NCI-H774 (cell line): ENCODE measurements at regions not wholly inside any gene's neighbourhood (a gene's known extent, or its start where the extent isn't known, plus 50 kb on each side); places are given as distances from the start of the nearest gene placed in this dataset.

Source experiments
- DNase-seq: peaks from one replicate; lab custom pipeline; 2025; lab: John Stamatoyannopoulos, UW

- DNase-seq: no peak
Measured at GRCh38 chr17:14901376-14901775, 363.8 kb downstream of the PMP22 start.

- no peak for DNase-seq
Measured at GRCh38 chr17:14886200-14886739, 378.9 kb downstream of the PMP22 start.

- DNase-seq: no peak
Measured at GRCh38 chr17:14882131-14882530, 383.0 kb downstream of the PMP22 start.

- DNase-seq: no peak
Measured at GRCh38 chr17:14875557-14876412, 389.3 kb downstream of the PMP22 start.

- no peak for DNase-seq
Measured at GRCh38 chr17:14873996-14874395, 391.1 kb downstream of the PMP22 start.

- no peak for DNase-seq
Measured at GRCh38 chr17:14873540-14873939, 391.6 kb downstream of the PMP22 start.

GRCh38 chr17:14871921-14872320 is 393.2 kb downstream of the PMP22 start:
- no peak for DNase-seq

- no peak for DNase-seq
Measured at GRCh38 chr17:14866266-14866665, 398.9 kb downstream of the PMP22 start.

- DNase-seq: no peak
Measured at GRCh38 chr17:14864127-14864526, 401.0 kb downstream of the PMP22 start.

- no peak for DNase-seq
Measured at GRCh38 chr17:14859542-14859941, 405.6 kb downstream of the PMP22 start.

- no peak for DNase-seq
Measured at GRCh38 chr17:14856176-14856575, 408.9 kb downstream of the PMP22 start.

GRCh38 chr17:14854691-14855090 is 410.4 kb downstream of the PMP22 start:
- no peak for DNase-seq

- DNase-seq: peak; percentile 1
Measured at GRCh38 chr17:14845591-14846281, 419.4 kb downstream of the PMP22 start.

GRCh38 chr17:14843086-14843795 is 421.9 kb downstream of the PMP22 start:
- DNase-seq: no peak

- no peak for DNase-seq
Measured at GRCh38 chr17:14840616-14841231, 424.4 kb downstream of the PMP22 start.

GRCh38 chr17:14838567-14838966 is 426.6 kb downstream of the PMP22 start:
- no peak for DNase-seq

GRCh38 chr17:14833201-14833785 is 431.8 kb downstream of the PMP22 start:
- DNase-seq: no peak

GRCh38 chr17:14831491-14831890 is 433.6 kb downstream of the PMP22 start:
- no peak for DNase-seq

GRCh38 chr17:14827396-14827919 is 437.7 kb downstream of the PMP22 start:
- no peak for DNase-seq

- DNase-seq: no peak
Measured at GRCh38 chr17:14826358-14826757, 438.8 kb downstream of the PMP22 start.

GRCh38 chr17:14818469-14818868 is 446.7 kb downstream of the PMP22 start:
- no peak for DNase-seq
